ENCODE measurements at regions not wholly inside any gene's neighbourhood (a gene's known extent, or its start where the extent isn't known, plus 50 kb on each side); places are given as distances from the start of the nearest gene placed in this dataset.
"Not testable (repeated sequence)": the region's sequence is repeated elsewhere in the genome, so short reads cannot be mapped to it uniquely, and the experiment has no call there.

- TF ChIP-seq CTCF (conservative IDR thresholded peaks at IDR 0.05; ENCODE audit: low read depth, low read length); EZH2 (IDR thresholded peaks at IDR 0.05; ENCODE audit: low read length, unreplicated experiment): not testable (repeated sequence)
Observed at GRCh38 chr12:79995385-79996084, 60.6 kb upstream of the PPP1R12A start.

Data from PC-3 (cell line).